ENCODE measurements at regions not wholly inside any gene's neighbourhood (a gene's known extent, or its start where the extent isn't known, plus 50 kb on each side); places are given as distances from the start of the nearest gene placed in this dataset.

GRCh38 chr7:131950758-131951157 is 394.3 kb upstream of the PODXL start:
- TF ChIP-seq, protein P1, sequence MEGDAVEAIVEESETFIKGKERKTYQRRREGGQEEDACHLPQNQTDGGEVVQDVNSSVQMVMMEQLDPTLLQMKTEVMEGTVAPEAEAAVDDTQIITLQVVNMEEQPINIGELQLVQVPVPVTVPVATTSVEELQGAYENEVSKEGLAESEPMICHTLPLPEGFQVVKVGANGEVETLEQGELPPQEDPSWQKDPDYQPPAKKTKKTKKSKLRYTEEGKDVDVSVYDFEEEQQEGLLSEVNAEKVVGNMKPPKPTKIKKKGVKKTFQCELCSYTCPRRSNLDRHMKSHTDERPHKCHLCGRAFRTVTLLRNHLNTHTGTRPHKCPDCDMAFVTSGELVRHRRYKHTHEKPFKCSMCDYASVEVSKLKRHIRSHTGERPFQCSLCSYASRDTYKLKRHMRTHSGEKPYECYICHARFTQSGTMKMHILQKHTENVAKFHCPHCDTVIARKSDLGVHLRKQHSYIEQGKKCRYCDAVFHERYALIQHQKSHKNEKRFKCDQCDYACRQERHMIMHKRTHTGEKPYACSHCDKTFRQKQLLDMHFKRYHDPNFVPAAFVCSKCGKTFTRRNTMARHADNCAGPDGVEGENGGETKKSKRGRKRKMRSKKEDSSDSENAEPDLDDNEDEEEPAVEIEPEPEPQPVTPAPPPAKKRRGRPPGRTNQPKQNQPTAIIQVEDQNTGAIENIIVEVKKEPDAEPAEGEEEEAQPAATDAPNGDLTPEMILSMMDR (IDR thresholded peaks at IDR 0.05) = no peak
- no peak for TF ChIP-seq EP300 (IDR thresholded peaks at IDR 0.05)

Data from gastroesophageal sphincter (tissue), 3 donors.